Thyroid gland (tissue), 4 donors: ENCODE measurements at regions not wholly inside any gene's neighbourhood (a gene's known extent, or its start where the extent isn't known, plus 50 kb on each side); places are given as distances from the start of the nearest gene placed in this dataset.

Experiments
- POLR2A ChIP-seq, 2 donors: fragments of 450-650 bp; IDR thresholded peaks; one replicate each; pipeline ENCODE4 v1.6.1; 2017; ENCODE audit warnings: antibody characterized with exemption in 2 of 2, mild to moderate bottlenecking in 2 of 2, moderate library complexity in 1 of 2
- TF ChIP-seq, protein P1 (sequence below), 6 experiments: fragments of 200-600 bp in 3 of 6; fragments of 450-650 bp in 3 of 6; sonication (generic) in 3 of 6; IDR thresholded peaks; one replicate each; pipeline ENCODE4 v1.5.1; 2016 to 2019; ENCODE audit warnings: antibody characterized with exemption in 6 of 6, mild to moderate bottlenecking in 2 of 6, inconsistent platforms in 1 of 6, moderate library complexity in 1 of 6

DNA sequence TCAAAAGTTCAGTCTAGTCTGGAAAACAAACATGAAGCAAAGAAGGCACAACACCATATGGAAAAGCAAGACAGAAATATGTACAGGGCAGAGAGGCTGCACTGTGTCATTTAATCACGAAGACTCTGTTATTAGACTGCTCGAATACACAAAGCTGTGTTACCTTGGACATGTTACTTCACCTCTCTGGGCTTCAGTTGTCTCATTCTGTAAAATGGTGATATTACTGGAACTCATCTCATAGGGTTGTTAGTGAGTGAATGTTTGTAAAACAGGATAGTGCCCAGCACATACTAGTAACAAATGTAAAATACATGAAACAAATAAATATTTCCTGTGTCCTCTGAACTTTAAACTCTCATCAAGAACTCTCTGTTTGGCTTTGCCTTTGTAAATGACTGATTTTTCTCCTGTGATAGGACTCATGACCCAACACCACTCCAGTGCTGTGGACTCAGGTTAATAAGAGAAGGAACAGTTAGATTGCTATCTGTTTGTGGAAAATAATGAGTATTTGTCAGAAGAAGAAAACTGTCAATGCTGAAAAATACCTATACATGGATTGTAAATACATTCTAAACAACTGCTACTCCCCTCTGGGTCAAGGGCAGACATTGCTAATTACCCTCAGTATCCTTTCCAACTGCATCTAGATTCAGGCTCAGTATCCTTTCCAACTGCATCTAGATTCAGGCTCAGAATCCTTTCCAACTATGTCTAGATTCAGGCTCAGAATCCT is 62.3 kb downstream of the ZIC5 start:
- TF ChIP-seq, protein P1, sequence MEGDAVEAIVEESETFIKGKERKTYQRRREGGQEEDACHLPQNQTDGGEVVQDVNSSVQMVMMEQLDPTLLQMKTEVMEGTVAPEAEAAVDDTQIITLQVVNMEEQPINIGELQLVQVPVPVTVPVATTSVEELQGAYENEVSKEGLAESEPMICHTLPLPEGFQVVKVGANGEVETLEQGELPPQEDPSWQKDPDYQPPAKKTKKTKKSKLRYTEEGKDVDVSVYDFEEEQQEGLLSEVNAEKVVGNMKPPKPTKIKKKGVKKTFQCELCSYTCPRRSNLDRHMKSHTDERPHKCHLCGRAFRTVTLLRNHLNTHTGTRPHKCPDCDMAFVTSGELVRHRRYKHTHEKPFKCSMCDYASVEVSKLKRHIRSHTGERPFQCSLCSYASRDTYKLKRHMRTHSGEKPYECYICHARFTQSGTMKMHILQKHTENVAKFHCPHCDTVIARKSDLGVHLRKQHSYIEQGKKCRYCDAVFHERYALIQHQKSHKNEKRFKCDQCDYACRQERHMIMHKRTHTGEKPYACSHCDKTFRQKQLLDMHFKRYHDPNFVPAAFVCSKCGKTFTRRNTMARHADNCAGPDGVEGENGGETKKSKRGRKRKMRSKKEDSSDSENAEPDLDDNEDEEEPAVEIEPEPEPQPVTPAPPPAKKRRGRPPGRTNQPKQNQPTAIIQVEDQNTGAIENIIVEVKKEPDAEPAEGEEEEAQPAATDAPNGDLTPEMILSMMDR (IDR thresholded peaks at IDR 0.05), result no peak
- TF ChIP-seq POLR2A (IDR thresholded peaks at IDR 0.05), result no peak
